Retinal pigment epithelial cell (primary cell): ENCODE measurements at regions not wholly inside any gene's neighbourhood (a gene's known extent, or its start where the extent isn't known, plus 50 kb on each side); places are given as distances from the start of the nearest gene placed in this dataset.
"Not testable (repeated sequence)": the region's sequence is repeated elsewhere in the genome, so short reads cannot be mapped to it uniquely, and the experiment has no call there.

ENCODE experiments used
- DNase-seq: peaks from one replicate; pipeline ENCODE4 v3.0.0-alpha.2; 2010; ENCODE audit warnings: low read depth
- H3K4me3 ChIP-seq: 2 replicates; pipeline ENCODE4 v1.5.1; 2011; ENCODE audit warnings: mild to moderate bottlenecking, low read length, control low read depth, moderate library complexity
- CTCF ChIP-seq: conservative IDR thresholded peaks from 2 replicates; pipeline ENCODE4 v1.5.1; 2011; ENCODE audit warnings: low read depth, low read length, control low read depth, inconsistent platforms

GRCh38 chr1:29406814-29407213, 170.5 kb downstream of the PTPRU start:
- TF ChIP-seq CTCF: no peak

GRCh38 chr1:29400203-29400602, 163.9 kb downstream of the PTPRU start:
- H3K4me3 ChIP-seq, DNase-seq: not testable (repeated sequence)

More at GRCh38 chr1:29406814-29407213, 170.5 kb downstream of the PTPRU start:
- H3K4me3 ChIP-seq: no peak overlapping the region
- DNase-seq: no peak

GRCh38 chr1:29399465-29399864, 163.1 kb downstream of the PTPRU start:
- DNase-seq: no peak
- TF ChIP-seq CTCF: no peak
- no peak overlapping the region for H3K4me3 ChIP-seq

GRCh38 chr1:29398431-29398830, 162.1 kb downstream of the PTPRU start:
- DNase-seq: peak; percentile 3
- no peak overlapping the region for H3K4me3 ChIP-seq
- TF ChIP-seq CTCF: no peak

GRCh38 chr1:29397981-29398380, 161.7 kb downstream of the PTPRU start:
- no peak overlapping the region for H3K4me3 ChIP-seq
- no peak for TF ChIP-seq CTCF
- DNase-seq: no peak

GRCh38 chr1:29397256-29397590, 160.9 kb downstream of the PTPRU start:
- TF ChIP-seq CTCF: no peak
- DNase-seq: no peak
- H3K4me3 ChIP-seq: no peak overlapping the region

GRCh38 chr1:29396438-29397255, 160.3 kb downstream of the PTPRU start:
- no peak overlapping the region for H3K4me3 ChIP-seq
- no peak for DNase-seq
- TF ChIP-seq CTCF: peak; percentile 41
